ENCODE measurements at regions not wholly inside any gene's neighbourhood (a gene's known extent, or its start where the extent isn't known, plus 50 kb on each side); places are given as distances from the start of the nearest gene placed in this dataset.

- WGBS, 2 donors (ENCODE audit: extremely low coverage in 2 of 2, insufficient read length in 2 of 2, insufficient replicate concordance in 1 of 2): no CpG with 5 or more reads among the region's 7 CpGs
- Histone ChIP-seq H2AK5ac (ENCODE audit: low read depth, low read length) (no peak overlapping the region), H3K18ac (ENCODE audit: low read length) (no peak overlapping the region)
These were observed 282.1 kb upstream of the EMCN start for GRCh38 chr4:100799761-100800539.

DNA sequence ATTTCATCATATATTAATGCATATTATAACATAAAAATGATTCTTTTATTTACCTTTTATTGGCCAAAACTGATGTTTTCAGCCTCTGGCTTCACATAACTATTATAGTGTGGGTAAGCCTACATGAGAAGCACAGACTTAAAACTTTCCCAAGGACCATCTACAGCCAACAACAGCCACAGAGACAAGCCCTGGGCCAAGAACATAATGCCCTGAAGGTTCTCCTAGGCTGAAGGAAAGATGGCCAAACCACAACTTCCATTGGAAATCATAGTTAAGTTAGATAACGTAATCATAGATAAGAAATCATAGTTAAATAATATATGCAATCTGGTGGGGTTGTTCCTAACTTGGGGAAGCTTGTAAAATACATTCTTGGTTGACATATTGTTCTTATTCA lies 280.0 kb upstream of the EMCN start:
- no peak overlapping the region for H3K23ac ChIP-seq (ENCODE audit: low read depth, low read length, poor library complexity)
- no peak overlapping the region for H3K27ac ChIP-seq (replicated peaks; ENCODE audit: low read length)
- H2BK5ac ChIP-seq (ENCODE audit: low read length): no peak overlapping the region
- DNase-seq (ENCODE audit: low spot score): no peak
- no peak overlapping the region for H4K8ac ChIP-seq (ENCODE audit: low read depth, low read length)
- peaks cover 0 to 3% of the 10 kb centered on the region in 2 donors for H3K9me3 ChIP-seq (replicated peaks in 1 of 2; ENCODE audit: control insufficient read depth in 2 of 2, insufficient read depth in 1 of 2, low read depth in 1 of 2, low read length in 2 of 2)
- H3K4ac ChIP-seq (ENCODE audit: low read length): no peak overlapping the region
- no peaks in the 10 kb centered on the region for H3K79me1 ChIP-seq (ENCODE audit: low read depth, low read length)
- no peak overlapping the region for H2AK5ac ChIP-seq (ENCODE audit: low read depth, low read length)
- H3K27me3 ChIP-seq (ENCODE audit: control insufficient read depth in 3 of 3, insufficient read depth in 3 of 3, low read depth in 1 of 3, low read length in 3 of 3): no peaks in the 10 kb centered on the region
- H3K36me3 ChIP-seq (replicated peaks in 1 of 2; ENCODE audit: control insufficient read depth in 2 of 2, insufficient read depth in 2 of 2, low read length in 2 of 2): no peaks in the 10 kb centered on the region
- no peak overlapping the region for H2BK15ac ChIP-seq (ENCODE audit: low read length)
- no peak overlapping the region for H3K18ac ChIP-seq (ENCODE audit: low read length)
- no peak overlapping the region for H2BK120ac ChIP-seq (ENCODE audit: low read depth, low read length)
- no CpG with 5 or more reads among the region's 1 CpG for WGBS, 2 donors (ENCODE audit: extremely low coverage in 2 of 2, insufficient read length in 2 of 2, insufficient replicate concordance in 1 of 2)
- no peak overlapping the region for H2BK12ac ChIP-seq (ENCODE audit: low read length)
- H3K4me1 ChIP-seq (ENCODE audit: control insufficient read depth in 2 of 2, insufficient read depth in 1 of 2, low read depth in 1 of 2, low read length in 2 of 2): no peaks in the 10 kb centered on the region
- H3K4me2 ChIP-seq (ENCODE audit: insufficient read depth, low read length, poor library complexity, severe bottlenecking): no peak overlapping the region
- H3K4me3 ChIP-seq (ENCODE audit: low read length in 2 of 2): no peak overlapping the region
- no peak overlapping the region for H2AFZ ChIP-seq (ENCODE audit: low read length)
- no peak overlapping the region for H3K9ac ChIP-seq (ENCODE audit: low read depth, low read length, poor library complexity)
- no peak overlapping the region for H4K91ac ChIP-seq (ENCODE audit: low read depth, low read length, poor library complexity)
- H3K14ac ChIP-seq (ENCODE audit: low read length): no peak overlapping the region

More at GRCh38 chr4:100799761-100800539, 282.1 kb upstream of the EMCN start:
- peaks cover 0 to under 1% of the 10 kb centered on the region in 2 donors for H3K4me1 ChIP-seq (ENCODE audit: control insufficient read depth in 2 of 2, insufficient read depth in 1 of 2, low read depth in 1 of 2, low read length in 2 of 2)
- H4K8ac ChIP-seq (ENCODE audit: low read depth, low read length): no peak overlapping the region
- no peak overlapping the region for H4K91ac ChIP-seq (ENCODE audit: low read depth, low read length, poor library complexity)
- H2BK5ac ChIP-seq (ENCODE audit: low read length): no peak overlapping the region
- no peaks in the 10 kb centered on the region for H3K79me1 ChIP-seq (ENCODE audit: low read depth, low read length)
- no peak overlapping the region for H2BK15ac ChIP-seq (ENCODE audit: low read length)
- peak overlapping the region; percentile 24 for H2AFZ ChIP-seq (ENCODE audit: low read length)
- peaks cover 0 to 5% of the 10 kb centered on the region in 2 donors for H3K9me3 ChIP-seq (replicated peaks in 1 of 2; ENCODE audit: control insufficient read depth in 2 of 2, insufficient read depth in 1 of 2, low read depth in 1 of 2, low read length in 2 of 2)
- no peaks in the 10 kb centered on the region for H3K27me3 ChIP-seq (ENCODE audit: control insufficient read depth in 3 of 3, insufficient read depth in 3 of 3, low read depth in 1 of 3, low read length in 3 of 3)
- no peak overlapping the region for H3K27ac ChIP-seq (replicated peaks; ENCODE audit: low read length)
- no peak overlapping the region for H3K9ac ChIP-seq (ENCODE audit: low read depth, low read length, poor library complexity)
- no peak overlapping the region for H3K4me2 ChIP-seq (ENCODE audit: insufficient read depth, low read length, poor library complexity, severe bottlenecking)
- no peak overlapping the region for H2BK120ac ChIP-seq (ENCODE audit: low read depth, low read length)
- H2BK12ac ChIP-seq (ENCODE audit: low read length): no peak overlapping the region
- H3K14ac ChIP-seq (ENCODE audit: low read length): no peak overlapping the region
- H3K4ac ChIP-seq (ENCODE audit: low read length): no peak overlapping the region
- H3K4me3 ChIP-seq (ENCODE audit: low read length in 2 of 2): no peak overlapping the region
- no peaks in the 10 kb centered on the region for H3K36me3 ChIP-seq (replicated peaks in 1 of 2; ENCODE audit: control insufficient read depth in 2 of 2, insufficient read depth in 2 of 2, low read length in 2 of 2)
- DNase-seq (ENCODE audit: low spot score): no peak
- no peak overlapping the region for H3K23ac ChIP-seq (ENCODE audit: low read depth, low read length, poor library complexity)

DNA sequence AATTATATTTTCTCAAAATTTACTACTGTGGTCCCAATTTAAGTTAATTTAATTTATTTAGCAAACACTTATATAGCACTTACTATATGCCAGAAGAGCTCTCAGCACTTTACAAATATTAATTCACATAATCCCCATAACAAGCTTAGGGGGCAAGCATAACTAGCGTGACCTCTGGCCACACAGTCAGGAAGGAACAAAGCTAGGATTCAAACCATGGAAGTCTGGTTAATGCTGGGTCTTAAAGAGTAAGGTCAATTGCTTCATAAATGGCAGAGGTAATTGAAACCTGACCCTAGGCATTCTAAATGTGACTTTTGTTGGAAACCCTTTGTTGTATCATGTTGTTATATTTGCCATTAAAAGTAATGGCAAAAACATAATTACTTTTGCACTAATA lies 279.5 kb upstream of the EMCN start:
- H3K4ac ChIP-seq (ENCODE audit: low read length): no peak overlapping the region
- no peak overlapping the region for H2BK5ac ChIP-seq (ENCODE audit: low read length)

GRCh38 chr4:100796332-100796731 lies 278.5 kb upstream of the EMCN start:
- WGBS, 2 donors (ENCODE audit: extremely low coverage in 2 of 2, insufficient read length in 2 of 2, insufficient replicate concordance in 1 of 2): no CpG with 5 or more reads among the region's 2 CpGs
- H2AFZ ChIP-seq (ENCODE audit: low read length): no peak overlapping the region
- H3K36me3 ChIP-seq (replicated peaks in 1 of 2; ENCODE audit: control insufficient read depth in 2 of 2, insufficient read depth in 2 of 2, low read length in 2 of 2): no peaks in the 10 kb centered on the region
- H2BK5ac ChIP-seq (ENCODE audit: low read length): no peak overlapping the region
- H3K18ac ChIP-seq (ENCODE audit: low read length): no peak overlapping the region
- H3K27ac ChIP-seq (replicated peaks; ENCODE audit: low read length): no peak overlapping the region
- no peak overlapping the region for H3K9ac ChIP-seq (ENCODE audit: low read depth, low read length, poor library complexity)
- H2BK12ac ChIP-seq (ENCODE audit: low read length): no peak overlapping the region
- no peak overlapping the region for H2BK120ac ChIP-seq (ENCODE audit: low read depth, low read length)
- H3K79me1 ChIP-seq (ENCODE audit: low read depth, low read length): no peaks in the 10 kb centered on the region
- H3K27me3 ChIP-seq (ENCODE audit: control insufficient read depth in 3 of 3, insufficient read depth in 3 of 3, low read depth in 1 of 3, low read length in 3 of 3): no peaks in the 10 kb centered on the region
- H2AK5ac ChIP-seq (ENCODE audit: low read depth, low read length): no peak overlapping the region
- no peak overlapping the region for H3K4ac ChIP-seq (ENCODE audit: low read length)
- H3K4me1 ChIP-seq (ENCODE audit: control insufficient read depth in 2 of 2, insufficient read depth in 1 of 2, low read depth in 1 of 2, low read length in 2 of 2): peaks cover 0 to 1% of the 10 kb centered on the region in 2 donors
- no peak overlapping the region for H3K4me2 ChIP-seq (ENCODE audit: insufficient read depth, low read length, poor library complexity, severe bottlenecking)
- no peak for DNase-seq (ENCODE audit: low spot score)
- H2BK15ac ChIP-seq (ENCODE audit: low read length): no peak overlapping the region
- H3K23ac ChIP-seq (ENCODE audit: low read depth, low read length, poor library complexity): no peak overlapping the region
- no peak overlapping the region for H3K14ac ChIP-seq (ENCODE audit: low read length)
- peaks cover 0 to 2% of the 10 kb centered on the region in 2 donors for H3K9me3 ChIP-seq (replicated peaks in 1 of 2; ENCODE audit: control insufficient read depth in 2 of 2, insufficient read depth in 1 of 2, low read depth in 1 of 2, low read length in 2 of 2)
- H3K4me3 ChIP-seq (ENCODE audit: low read length in 2 of 2): no peak overlapping the region
- H4K91ac ChIP-seq (ENCODE audit: low read depth, low read length, poor library complexity): no peak overlapping the region
- H4K8ac ChIP-seq (ENCODE audit: low read depth, low read length): no peak overlapping the region

More for the DNA sequence above, 279.5 kb upstream of the EMCN start:
- no peaks in the 10 kb centered on the region for H3K4me1 ChIP-seq (ENCODE audit: control insufficient read depth in 2 of 2, insufficient read depth in 1 of 2, low read depth in 1 of 2, low read length in 2 of 2)
- H3K36me3 ChIP-seq (replicated peaks in 1 of 2; ENCODE audit: control insufficient read depth in 2 of 2, insufficient read depth in 2 of 2, low read length in 2 of 2): no peaks in the 10 kb centered on the region
- no peak overlapping the region for H2BK15ac ChIP-seq (ENCODE audit: low read length)
- H3K79me1 ChIP-seq (ENCODE audit: low read depth, low read length): no peaks in the 10 kb centered on the region
- H3K27me3 ChIP-seq (ENCODE audit: control insufficient read depth in 3 of 3, insufficient read depth in 3 of 3, low read depth in 1 of 3, low read length in 3 of 3): no peaks in the 10 kb centered on the region
- H3K9ac ChIP-seq (ENCODE audit: low read depth, low read length, poor library complexity): no peak overlapping the region
- no peak overlapping the region for H3K27ac ChIP-seq (replicated peaks; ENCODE audit: low read length)
- no peak overlapping the region for H2AFZ ChIP-seq (ENCODE audit: low read length)
- no peak overlapping the region for H4K8ac ChIP-seq (ENCODE audit: low read depth, low read length)
- no peak overlapping the region for H3K4me2 ChIP-seq (ENCODE audit: insufficient read depth, low read length, poor library complexity, severe bottlenecking)
- no peak for DNase-seq (ENCODE audit: low spot score)
- H4K91ac ChIP-seq (ENCODE audit: low read depth, low read length, poor library complexity): no peak overlapping the region
- no peak overlapping the region for H2BK120ac ChIP-seq (ENCODE audit: low read depth, low read length)
- no peak overlapping the region for H2BK12ac ChIP-seq (ENCODE audit: low read length)
- peaks cover 0 to 2% of the 10 kb centered on the region in 2 donors for H3K9me3 ChIP-seq (replicated peaks in 1 of 2; ENCODE audit: control insufficient read depth in 2 of 2, insufficient read depth in 1 of 2, low read depth in 1 of 2, low read length in 2 of 2)
- WGBS, 2 donors (ENCODE audit: extremely low coverage in 2 of 2, insufficient read length in 2 of 2, insufficient replicate concordance in 1 of 2): no CpG with 5 or more reads among the region's 1 CpG
- no peak overlapping the region for H3K23ac ChIP-seq (ENCODE audit: low read depth, low read length, poor library complexity)
- H3K18ac ChIP-seq (ENCODE audit: low read length): no peak overlapping the region
- no peak overlapping the region for H3K14ac ChIP-seq (ENCODE audit: low read length)
- H2AK5ac ChIP-seq (ENCODE audit: low read depth, low read length): no peak overlapping the region
- H3K4me3 ChIP-seq (ENCODE audit: low read length in 2 of 2): no peak overlapping the region
